Activated CD4-positive, alpha-beta memory T cell treated with anti-CD3 and anti-CD28 coated beads, Interleukin-2, amount 10 ng/mL, durations not matched to agents 7 days and 5 days (primary cell): ENCODE measurements at regions not wholly inside any gene's neighbourhood (a gene's known extent, or its start where the extent isn't known, plus 50 kb on each side); places are given as distances from the start of the nearest gene placed in this dataset.

Experiments
- CTCF ChIA-PET: fragments of 350-600 bp; sonication (Branson Sonifier 250); formaldehyde crosslinking; loops from one replicate; lab custom pipeline; 2021; ENCODE audit warnings: antibody characterized with exemption, inconsistent platforms; lab: Charles Lee
- POLR2A ChIA-PET: fragments of 350-600 bp; sonication (Branson Sonifier 250); formaldehyde crosslinking; loops from one replicate; lab custom pipeline; 2021; ENCODE audit warnings: antibody characterized with exemption; lab: Charles Lee
- DNase-seq: peaks from one replicate; pipeline ENCODE4 v3.0.0-alpha.2; 2020
- H3K27ac Mint-ChIP-seq: one replicate; pipeline ENCODE4 v1.8.0; 2021; ENCODE audit warnings: mild to moderate bottlenecking, mixed read lengths
- H3K27me3 Mint-ChIP-seq: one replicate; pipeline ENCODE4 v1.8.0; 2021; ENCODE audit warnings: mixed read lengths
- H3K36me3 Mint-ChIP-seq: one replicate; pipeline ENCODE4 v1.8.0; 2021; ENCODE audit warnings: low read depth, mixed read lengths
- H3K4me1 Mint-ChIP-seq: one replicate; pipeline ENCODE4 v1.8.0; 2021; ENCODE audit warnings: mixed read lengths
- H3K4me3 Mint-ChIP-seq: one replicate; pipeline ENCODE4 v1.8.0; 2021; ENCODE audit warnings: mild to moderate bottlenecking, mixed read lengths
- H3K9me3 Mint-ChIP-seq: one replicate; pipeline ENCODE4 v1.8.0; 2021; ENCODE audit warnings: mixed read lengths

DNA sequence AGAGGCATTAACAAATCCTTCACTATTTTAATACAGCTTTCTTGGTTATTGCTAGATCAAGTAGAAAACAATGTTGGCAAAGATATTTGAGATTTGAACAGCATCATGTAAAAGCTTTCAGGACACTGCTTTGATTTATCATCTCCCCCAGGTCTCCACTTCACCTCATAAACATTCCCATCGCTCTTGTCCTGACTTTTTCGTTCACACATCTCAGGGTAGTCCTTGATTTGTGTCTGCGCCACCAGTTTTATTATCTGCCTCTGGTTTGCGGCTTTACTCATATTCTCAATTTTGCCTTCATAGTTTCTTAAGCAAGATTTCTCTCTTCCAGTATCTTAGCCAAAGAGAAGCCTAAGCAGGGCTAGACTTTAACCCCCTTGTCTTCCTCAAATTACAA lies 63.5 kb upstream of the ROR1 start:
- ChIA-PET POLR2A (no interaction called here), CTCF (interaction anchor here (1.2 kb wide), 1 partner anchor 19 kb away, joined by 4 read pairs; no protein-coding TSS in a partner anchor)
- Mint-ChIP-seq H3K27ac (no peak overlapping the region), H3K4me3 (no peak overlapping the region), H3K9me3 (no peaks in the 10 kb centered on the region), H3K27me3 (no peaks in the 10 kb centered on the region), H3K36me3 (no peaks in the 10 kb centered on the region), H3K4me1 (no peaks in the 10 kb centered on the region)
- no peak for DNase-seq

GRCh38 chr1:63710761-63711380 lies 62.9 kb upstream of the ROR1 start:
- Mint-ChIP-seq H3K27me3 (no peaks in the 10 kb centered on the region), H3K27ac (no peak overlapping the region), H3K4me1 (no peaks in the 10 kb centered on the region), H3K36me3 (no peaks in the 10 kb centered on the region), H3K9me3 (no peaks in the 10 kb centered on the region), H3K4me3 (no peak overlapping the region)
- CTCF ChIA-PET: no interaction called here
- DNase-seq: no peak
- POLR2A ChIA-PET: no interaction called here

GRCh38 chr1:63713041-63713440 lies 60.8 kb upstream of the ROR1 start:
- DNase-seq: no peak
- H3K4me1 Mint-ChIP-seq: no peaks in the 10 kb centered on the region
- H3K36me3 Mint-ChIP-seq: no peaks in the 10 kb centered on the region
- H3K27me3 Mint-ChIP-seq: peaks cover 2% of the 10 kb centered on the region
- H3K9me3 Mint-ChIP-seq: no peaks in the 10 kb centered on the region
- ChIA-PET POLR2A (no interaction called here), CTCF (interaction anchor here (1.7 kb wide), 1 partner anchor 22 kb away, joined by 5 read pairs; no protein-coding TSS in a partner anchor)
- H3K27ac Mint-ChIP-seq: no peak overlapping the region
- no peak overlapping the region for H3K4me3 Mint-ChIP-seq

GRCh38 chr1:63713627-63714481 lies 60.0 kb upstream of the ROR1 start:
- no peak overlapping the region for H3K4me3 Mint-ChIP-seq
- no peak for DNase-seq
- POLR2A ChIA-PET: no interaction called here
- no peaks in the 10 kb centered on the region for H3K4me1 Mint-ChIP-seq
- no peaks in the 10 kb centered on the region for H3K9me3 Mint-ChIP-seq
- H3K27ac Mint-ChIP-seq: no peak overlapping the region
- no peaks in the 10 kb centered on the region for H3K36me3 Mint-ChIP-seq
- H3K27me3 Mint-ChIP-seq: peaks cover 2% of the 10 kb centered on the region
- CTCF ChIA-PET: interaction anchor here (1.7 kb wide), 1 partner anchor 23 kb away, joined by 5 read pairs; no protein-coding TSS in a partner anchor

DNA sequence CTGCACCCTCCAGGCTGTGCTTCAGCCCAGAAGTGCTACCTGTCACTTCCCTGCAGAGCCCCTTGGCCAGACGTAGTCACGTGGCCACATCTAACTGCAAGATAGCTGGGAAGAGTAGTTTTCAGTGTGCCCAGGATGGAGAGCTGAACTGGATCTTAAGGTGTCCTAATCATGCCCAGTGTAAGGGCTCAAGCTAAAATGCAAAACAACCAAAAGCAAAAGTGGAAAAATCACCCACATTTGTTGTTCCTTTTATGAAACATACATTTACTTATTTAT lies 59.4 kb upstream of the ROR1 start:
- peaks cover 2% of the 10 kb centered on the region for H3K27me3 Mint-ChIP-seq
- no peaks in the 10 kb centered on the region for H3K4me1 Mint-ChIP-seq
- ChIA-PET CTCF (interaction anchor here (1.7 kb wide), 1 partner anchor 23 kb away, joined by 5 read pairs; no protein-coding TSS in a partner anchor), POLR2A (no interaction called here)
- H3K9me3 Mint-ChIP-seq: no peaks in the 10 kb centered on the region
- no peak overlapping the region for H3K4me3 Mint-ChIP-seq
- H3K27ac Mint-ChIP-seq: no peak overlapping the region
- no peak for DNase-seq
- H3K36me3 Mint-ChIP-seq: no peaks in the 10 kb centered on the region

- Mint-ChIP-seq H3K27ac (no peak overlapping the region), H3K9me3 (no peaks in the 10 kb centered on the region), H3K4me3 (no peak overlapping the region), H3K36me3 (no peaks in the 10 kb centered on the region), H3K27me3 (peaks cover 2% of the 10 kb centered on the region), H3K4me1 (no peaks in the 10 kb centered on the region)
- no peak for DNase-seq
- ChIA-PET POLR2A (no interaction called here), CTCF (no interaction called here)
These were observed 56.2 kb upstream of the ROR1 start for GRCh38 chr1:63717511-63718065.

DNA sequence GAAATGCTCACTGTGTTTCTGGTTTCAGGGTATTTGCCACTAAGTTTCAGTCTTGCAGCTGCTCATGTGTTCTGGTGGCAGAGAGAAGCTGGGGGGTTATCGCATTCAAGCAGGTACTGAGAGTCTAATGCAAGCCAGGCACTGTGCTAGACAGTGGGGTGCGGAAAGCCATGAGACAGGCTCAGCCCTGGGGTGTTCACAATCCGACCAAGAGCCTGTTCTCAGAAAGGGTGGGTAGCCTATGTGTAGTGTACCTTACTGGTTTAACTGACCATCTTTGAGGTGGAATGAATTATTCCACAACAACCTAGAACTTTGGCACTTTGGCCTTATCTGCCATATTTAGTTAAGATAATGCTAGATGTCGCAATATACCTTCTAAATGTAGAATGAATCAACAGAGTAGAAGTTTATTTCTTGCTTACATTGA lies 55.3 kb upstream of the ROR1 start:
- Mint-ChIP-seq H3K9me3 (no peaks in the 10 kb centered on the region), H3K4me3 (no peak overlapping the region), H3K4me1 (no peaks in the 10 kb centered on the region), H3K36me3 (no peaks in the 10 kb centered on the region), H3K27me3 (peaks cover 2% of the 10 kb centered on the region), H3K27ac (no peak overlapping the region)
- ChIA-PET POLR2A (no interaction called here), CTCF (no interaction called here)
- DNase-seq: no peak

GRCh38 chr1:63721531-63722189 lies 52.2 kb upstream of the ROR1 start:
- no peaks in the 10 kb centered on the region for H3K36me3 Mint-ChIP-seq
- CTCF ChIA-PET: no interaction called here
- H3K27ac Mint-ChIP-seq: no peak overlapping the region
- H3K27me3 Mint-ChIP-seq: peaks cover under 1% of the 10 kb centered on the region
- H3K4me3 Mint-ChIP-seq: no peak overlapping the region
- no peaks in the 10 kb centered on the region for H3K9me3 Mint-ChIP-seq
- H3K4me1 Mint-ChIP-seq: no peaks in the 10 kb centered on the region
- no peak for DNase-seq
- POLR2A ChIA-PET: no interaction called here

DNA sequence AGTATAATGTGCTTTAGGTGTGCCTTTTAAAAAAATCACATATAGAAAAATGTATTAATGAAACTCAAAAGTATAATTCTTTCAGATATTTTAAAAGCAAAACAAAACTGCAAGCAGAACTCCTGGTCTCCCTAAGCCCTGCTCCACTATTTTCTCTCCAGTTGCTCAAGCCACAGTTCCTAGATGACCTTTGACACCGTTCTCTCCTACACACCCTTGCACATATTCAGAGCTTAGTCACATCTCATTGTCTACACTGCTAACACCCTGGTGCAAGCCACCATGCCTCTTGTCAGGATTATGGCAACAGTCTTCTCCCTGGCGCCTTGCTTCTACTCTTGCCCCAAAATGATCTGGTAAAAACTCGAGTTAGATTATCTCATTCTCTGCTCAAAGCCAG lies 50.2 kb upstream of the ROR1 start:
- Mint-ChIP-seq H3K4me1 (no peaks in the 10 kb centered on the region), H3K27me3 (no peaks in the 10 kb centered on the region), H3K36me3 (no peaks in the 10 kb centered on the region), H3K9me3 (no peaks in the 10 kb centered on the region), H3K4me3 (no peak overlapping the region), H3K27ac (no peak overlapping the region)
- ChIA-PET POLR2A (no interaction called here), CTCF (no interaction called here)
- no peak for DNase-seq
